B cell (primary cell): ENCODE measurements at regions not wholly inside any gene's neighbourhood (a gene's known extent, or its start where the extent isn't known, plus 50 kb on each side); places are given as distances from the start of the nearest gene placed in this dataset.

Experiments
- ATAC-seq: fragments of 200-7000 bp; cut with Tn5 transposase; one replicate; pipeline ENCODE4 v1.10.0; 2021; ENCODE audit warnings: low read depth, mild to moderate bottlenecking, moderate number of reproducible peaks, moderate library complexity
- CTCF ChIA-PET: fragments of 350-600 bp; sonication (Branson Sonifier 250); formaldehyde crosslinking; loops from one replicate; lab custom pipeline; 2021; ENCODE audit warnings: antibody characterized with exemption, inconsistent platforms; lab: Charles Lee
- POLR2A ChIA-PET: fragments of 350-600 bp; sonication (Branson Sonifier 250); formaldehyde crosslinking; loops from one replicate; lab custom pipeline; 2021; ENCODE audit warnings: antibody characterized with exemption; lab: Charles Lee
- DNase-seq: peaks from one replicate; pipeline ENCODE4 v3.0.0; 2013
- H2AFZ ChIP-seq: 2 replicates; pipeline ENCODE4 v1.6.1; 2012; ENCODE audit warnings: mild to moderate bottlenecking, low read depth, low read length; ENCODE audit not compliant: insufficient read depth, poor library complexity, severe bottlenecking
- H3K27ac ChIP-seq, 2 donors: 1 replicate in 1 of 2; 2 replicates in 1 of 2; pipeline ENCODE4 v1.5.1; 2012 to 2013; ENCODE audit warnings: low read length in 2 of 2, mild to moderate bottlenecking in 2 of 2, moderate library complexity in 1 of 2
- H3K27me3 ChIP-seq, 4 experiments: fragments of 200-600 bp in 1 of 4; sonication (generic) in 1 of 4; replicated peaks in 1 of 4; 1 replicate in 2 of 4; 2 replicates in 2 of 4; pipeline versions ENCODE4 v1.6.1 to v1.7.0; 2013 to 2016; ENCODE audit warnings: low read length in 3 of 4, mild to moderate bottlenecking in 2 of 4, mixed read lengths in 1 of 4, moderate library complexity in 1 of 4; ENCODE audit not compliant: insufficient read depth in 4 of 4, control insufficient read depth in 3 of 4; ENCODE audit errors: control extremely low read depth in 1 of 4
- H3K36me3 ChIP-seq, 2 experiments: replicated peaks in 1 of 2; 1 replicate in 1 of 2; 2 replicates in 1 of 2; pipeline versions ENCODE4 v1.6.1 to v1.7.1; 2013; ENCODE audit warnings: low read length in 1 of 2; ENCODE audit not compliant: insufficient read depth in 2 of 2, control insufficient read depth in 1 of 2; ENCODE audit errors: control extremely low read depth in 1 of 2, extremely low read depth in 1 of 2
- H3K4me1 ChIP-seq, 2 donors: fragments of 200-600 bp in 1 of 2; sonication (generic) in 1 of 2; 1 replicate in 1 of 2; 2 replicates in 1 of 2; pipeline versions ENCODE4 v1.5.1 to v1.6.1; 2013 to 2017; ENCODE audit warnings: low read length in 2 of 2; ENCODE audit not compliant: control insufficient read depth in 2 of 2, insufficient read depth in 2 of 2
- H3K4me2 ChIP-seq: replicated peaks from 2 replicates; pipeline ENCODE3; 2012; ENCODE audit warnings: mild to moderate bottlenecking, low read depth, low read length; ENCODE audit not compliant: poor library complexity, severe bottlenecking
- H3K4me3 ChIP-seq, 5 experiments: fragments of 200-600 bp in 1 of 5; sonication (generic) in 1 of 5; 1 replicate in 3 of 5; 2 replicates in 2 of 5; pipeline versions ENCODE4 v1.5.1 to v1.7.0; 2011 to 2016; ENCODE audit warnings: low read length in 4 of 5, mild to moderate bottlenecking in 4 of 5, low read depth in 2 of 5, control low read depth in 1 of 5, moderate library complexity in 1 of 5; ENCODE audit not compliant: insufficient read depth in 1 of 5; ENCODE audit errors: control extremely low read depth in 1 of 5, extremely low read depth in 1 of 5
- H3K79me2 ChIP-seq: fragments of 200-600 bp; sonication (generic); one replicate; pipeline ENCODE4 v1.6.0; 2016; ENCODE audit warnings: low read length; ENCODE audit not compliant: control insufficient read depth, insufficient read depth
- H3K9ac ChIP-seq: fragments of 200-600 bp; sonication (generic); 2 replicates; pipeline ENCODE4 v1.6.1; 2017; ENCODE audit warnings: mild to moderate bottlenecking, low read length, moderate library complexity
- H3K9me3 ChIP-seq, 3 donors: one replicate each; pipeline versions ENCODE4 v1.6.1 to v1.7.1; 2013; ENCODE audit warnings: low read length in 2 of 3; ENCODE audit not compliant: control insufficient read depth in 2 of 3, insufficient read depth in 1 of 3; ENCODE audit errors: control extremely low read depth in 1 of 3
- H4K20me1 ChIP-seq: 2 replicates; pipeline ENCODE4 v1.6.0; 2012; ENCODE audit warnings: mild to moderate bottlenecking, low read length; ENCODE audit not compliant: insufficient read depth, control insufficient read depth, poor library complexity, severe bottlenecking
- H3K27ac Mint-ChIP-seq: one replicate; pipeline ENCODE4 v1.8.0; 2021; ENCODE audit warnings: mixed read lengths
- H3K27me3 Mint-ChIP-seq: one replicate; pipeline ENCODE4 v1.8.0; 2021; ENCODE audit warnings: mixed read lengths
- H3K4me1 Mint-ChIP-seq: one replicate; pipeline ENCODE4 v1.8.0; 2021; ENCODE audit warnings: mixed read lengths
- H3K4me3 Mint-ChIP-seq: one replicate; pipeline ENCODE4 v1.8.0; 2021; ENCODE audit warnings: mixed read lengths
- H3K9me3 Mint-ChIP-seq: one replicate; pipeline ENCODE4 v1.8.0; 2022; ENCODE audit warnings: mixed read lengths; ENCODE audit not compliant: insufficient read depth
- EZH2 ChIP-seq: IDR thresholded peaks from 2 replicates; pipeline ENCODE4 v1.6.1; 2012; ENCODE audit warnings: borderline replicate concordance, low read depth, mild to moderate bottlenecking, moderate library complexity, low read length; ENCODE audit not compliant: insufficient read depth, poor library complexity, severe bottlenecking
- WGBS: methylation state at CpG from one replicate; pipeline ENCODE4 v1.1.5; 2013; ENCODE audit warnings: missing lambda C conversion rate; ENCODE audit not compliant: insufficient coverage; 5-methylcytosine and 5-hydroxymethylcytosine counted together
- intact Hi-C: fragments of 100-400 bp; cut with micrococcal nuclease; formaldehyde crosslinking; loops from one replicate; pipeline ENCODE4 v1.10.0; 2022
- TF ChIP-seq, protein P1 (sequence below): fragments of 200-600 bp; IDR thresholded peaks from one replicate; pipeline ENCODE4 v1.8.0; 2022; ENCODE audit warnings: antibody characterized with exemption, mild to moderate bottlenecking

- Histone ChIP-seq H3K36me3 (no peaks in the 10 kb centered on the region), H3K27me3 (no peaks in the 10 kb centered on the region), H3K4me1 (no peaks in the 10 kb centered on the region), H3K4me2 (no peak overlapping the region), H4K20me1 (no peaks in the 10 kb centered on the region), H3K27ac (no peak overlapping the region), H3K4me3 (no peak overlapping the region), H2AFZ (no peak overlapping the region), H3K79me2 (no peaks in the 10 kb centered on the region), H3K9ac (no peak overlapping the region), H3K9me3 (no peaks in the 10 kb centered on the region)
- H3K27ac Mint-ChIP-seq = no peak overlapping the region
- no peak for DNase-seq
- H3K4me3 Mint-ChIP-seq = no peak overlapping the region
- no peaks in the 10 kb centered on the region for H3K4me1 Mint-ChIP-seq
- no peaks in the 10 kb centered on the region for H3K9me3 Mint-ChIP-seq
- ChIA-PET POLR2A (no interaction called here), CTCF (no interaction called here)
- ATAC-seq = no peak
- intact Hi-C loops = no loop called here
- WGBS = no CpG with 5 or more reads among the region's 1 CpG
- TF ChIP-seq, protein P1, sequence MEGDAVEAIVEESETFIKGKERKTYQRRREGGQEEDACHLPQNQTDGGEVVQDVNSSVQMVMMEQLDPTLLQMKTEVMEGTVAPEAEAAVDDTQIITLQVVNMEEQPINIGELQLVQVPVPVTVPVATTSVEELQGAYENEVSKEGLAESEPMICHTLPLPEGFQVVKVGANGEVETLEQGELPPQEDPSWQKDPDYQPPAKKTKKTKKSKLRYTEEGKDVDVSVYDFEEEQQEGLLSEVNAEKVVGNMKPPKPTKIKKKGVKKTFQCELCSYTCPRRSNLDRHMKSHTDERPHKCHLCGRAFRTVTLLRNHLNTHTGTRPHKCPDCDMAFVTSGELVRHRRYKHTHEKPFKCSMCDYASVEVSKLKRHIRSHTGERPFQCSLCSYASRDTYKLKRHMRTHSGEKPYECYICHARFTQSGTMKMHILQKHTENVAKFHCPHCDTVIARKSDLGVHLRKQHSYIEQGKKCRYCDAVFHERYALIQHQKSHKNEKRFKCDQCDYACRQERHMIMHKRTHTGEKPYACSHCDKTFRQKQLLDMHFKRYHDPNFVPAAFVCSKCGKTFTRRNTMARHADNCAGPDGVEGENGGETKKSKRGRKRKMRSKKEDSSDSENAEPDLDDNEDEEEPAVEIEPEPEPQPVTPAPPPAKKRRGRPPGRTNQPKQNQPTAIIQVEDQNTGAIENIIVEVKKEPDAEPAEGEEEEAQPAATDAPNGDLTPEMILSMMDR = no peak
- TF ChIP-seq EZH2 = no peak
- peaks cover 8% of the 10 kb centered on the region for H3K27me3 Mint-ChIP-seq
These were observed 85.0 kb upstream of the KRR1 start for GRCh38 chr12:75596406-75596805.

GRCh38 chr12:75592638-75593335 lies 81.4 kb upstream of the KRR1 start:
- no peak for ATAC-seq
- intact Hi-C loops = no loop called here
- TF ChIP-seq, protein P1 = no peak
- no peak for TF ChIP-seq EZH2

More at GRCh38 chr12:75592638-75593335, 81.4 kb upstream of the KRR1 start:
- H3K79me2 ChIP-seq = no peaks in the 10 kb centered on the region
- no peaks in the 10 kb centered on the region for H3K36me3 ChIP-seq
- no peak overlapping the region for H3K4me3 Mint-ChIP-seq
- ChIA-PET CTCF (no interaction called here), POLR2A (no interaction called here)
- no peaks in the 10 kb centered on the region for H4K20me1 ChIP-seq
- H3K4me1 Mint-ChIP-seq = no peaks in the 10 kb centered on the region
- H3K9me3 ChIP-seq = no peaks in the 10 kb centered on the region
- H3K27me3 Mint-ChIP-seq = peaks cover 20% of the 10 kb centered on the region
- no peaks in the 10 kb centered on the region for H3K27me3 ChIP-seq
- no peaks in the 10 kb centered on the region for H3K9me3 Mint-ChIP-seq
- 93% methylated on average over 3 of the region's 3 CpGs for WGBS
- no peak for DNase-seq
- no peak overlapping the region for H3K27ac ChIP-seq
- H3K4me2 ChIP-seq = no peak overlapping the region
- no peak overlapping the region for H3K27ac Mint-ChIP-seq
- H3K4me1 ChIP-seq = no peaks in the 10 kb centered on the region
- H3K4me3 ChIP-seq = no peak overlapping the region
- no peak overlapping the region for H3K9ac ChIP-seq
- no peak overlapping the region for H2AFZ ChIP-seq
